ENCODE measurements at regions not wholly inside any gene's neighbourhood (a gene's known extent, or its start where the extent isn't known, plus 50 kb on each side); places are given as distances from the start of the nearest gene placed in this dataset.
"Not testable (repeated sequence)": the region's sequence is repeated elsewhere in the genome, so short reads cannot be mapped to it uniquely, and the experiment has no call there.

- TF ChIP-seq CTCF, POLR2A, POLR2AphosphoS5 (IDR thresholded peaks at IDR 0.05): not testable (repeated sequence)
These were observed 1634.4 kb downstream of the RPIA start for GRCh38 chr2:90325796-90326353.
